HG03103 (cell line): ENCODE measurements at regions not wholly inside any gene's neighbourhood (a gene's known extent, or its start where the extent isn't known, plus 50 kb on each side); places are given as distances from the start of the nearest gene placed in this dataset.

ENCODE experiments used
- ATAC-seq: cut with Tn5 transposase; IDR thresholded peaks from one replicate; pipeline ENCODE4 v1.9.1; 2021; ENCODE audit warnings: low read depth; ENCODE audit not compliant: unreplicated experiment

DNA sequence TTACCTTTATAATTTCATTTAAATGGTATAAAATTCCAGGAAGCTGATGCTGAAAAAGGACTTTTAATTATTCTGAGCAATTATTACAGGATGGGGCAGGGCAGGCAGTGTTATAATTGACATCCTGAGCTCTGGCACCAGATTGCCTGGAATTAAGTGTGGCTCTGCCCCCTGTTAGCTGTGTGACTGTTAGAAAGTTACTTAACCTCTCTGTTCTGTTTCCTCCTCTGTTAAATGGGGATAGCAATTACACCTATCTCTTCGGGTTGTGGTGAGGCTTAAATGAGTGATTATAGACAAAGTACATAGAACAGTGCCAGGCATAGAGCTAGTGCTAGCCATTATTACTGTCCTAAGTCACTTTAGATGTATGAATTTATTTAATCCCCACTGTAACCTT lies 327.3 kb downstream of the SMAD2 start:
- no peak for ATAC-seq

DNA sequence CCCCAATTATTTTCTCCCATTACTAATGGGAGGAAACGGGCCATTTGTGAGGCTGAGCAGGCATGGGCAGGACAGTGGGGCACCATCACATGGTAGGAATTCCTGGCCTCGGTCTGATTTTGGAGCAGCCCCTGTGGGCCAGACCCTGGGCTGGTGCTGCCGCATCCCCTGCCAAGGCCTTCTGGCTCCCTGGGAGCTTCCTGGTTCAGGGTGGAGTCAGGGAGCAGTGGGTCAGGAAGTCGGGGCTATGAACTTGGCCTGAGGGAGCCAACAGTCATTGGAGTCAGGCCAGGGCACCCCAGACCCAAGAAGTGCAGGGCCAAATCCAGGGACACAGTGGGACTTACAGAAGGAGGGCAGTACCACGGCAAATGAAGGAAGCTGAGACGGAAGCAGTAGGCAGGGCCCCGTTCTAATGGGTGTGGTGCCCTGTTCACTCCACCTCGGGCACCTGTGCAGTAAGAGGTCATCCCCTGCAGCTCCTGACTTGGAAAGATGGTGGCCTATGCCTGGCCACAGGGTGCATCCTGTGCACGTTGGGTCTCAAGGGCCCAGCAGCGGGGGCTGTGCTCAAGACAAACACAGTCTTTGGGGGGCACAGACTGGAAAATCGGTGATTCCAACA lies 328.1 kb downstream of the SMAD2 start:
- ATAC-seq: no peak

DNA sequence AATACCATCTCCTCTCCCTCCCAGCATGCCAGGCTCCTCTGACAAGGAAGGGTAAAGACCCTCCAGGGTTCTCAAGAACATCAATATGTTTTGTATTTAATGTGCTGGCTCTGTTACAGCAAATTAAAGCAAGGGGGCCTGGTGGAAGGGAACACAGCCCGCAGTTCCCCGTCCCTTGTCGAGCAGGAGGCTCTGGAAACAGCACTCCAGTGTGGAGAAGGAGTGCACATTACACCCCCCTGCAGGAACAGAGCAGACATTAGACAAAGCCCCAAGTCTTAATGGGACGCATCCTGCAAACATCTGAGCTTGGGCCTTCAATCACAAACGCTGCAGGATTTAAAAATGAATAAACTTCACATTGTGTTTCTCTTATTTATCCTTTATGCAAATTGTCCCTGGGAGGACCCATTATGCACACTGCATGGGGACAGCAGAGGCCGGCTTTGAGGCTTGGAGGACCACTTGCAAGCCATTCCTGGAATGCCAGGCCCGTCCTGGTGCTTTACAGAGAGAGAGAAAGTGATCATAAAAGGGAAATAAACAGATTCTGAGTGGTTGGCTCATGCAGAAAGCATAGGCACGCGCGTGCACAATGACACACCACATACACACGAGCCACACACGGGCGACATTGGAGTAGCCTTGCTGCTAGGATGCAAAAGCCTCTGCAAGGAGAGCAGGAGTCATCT lies 328.7 kb downstream of the SMAD2 start:
- ATAC-seq: no peak

DNA sequence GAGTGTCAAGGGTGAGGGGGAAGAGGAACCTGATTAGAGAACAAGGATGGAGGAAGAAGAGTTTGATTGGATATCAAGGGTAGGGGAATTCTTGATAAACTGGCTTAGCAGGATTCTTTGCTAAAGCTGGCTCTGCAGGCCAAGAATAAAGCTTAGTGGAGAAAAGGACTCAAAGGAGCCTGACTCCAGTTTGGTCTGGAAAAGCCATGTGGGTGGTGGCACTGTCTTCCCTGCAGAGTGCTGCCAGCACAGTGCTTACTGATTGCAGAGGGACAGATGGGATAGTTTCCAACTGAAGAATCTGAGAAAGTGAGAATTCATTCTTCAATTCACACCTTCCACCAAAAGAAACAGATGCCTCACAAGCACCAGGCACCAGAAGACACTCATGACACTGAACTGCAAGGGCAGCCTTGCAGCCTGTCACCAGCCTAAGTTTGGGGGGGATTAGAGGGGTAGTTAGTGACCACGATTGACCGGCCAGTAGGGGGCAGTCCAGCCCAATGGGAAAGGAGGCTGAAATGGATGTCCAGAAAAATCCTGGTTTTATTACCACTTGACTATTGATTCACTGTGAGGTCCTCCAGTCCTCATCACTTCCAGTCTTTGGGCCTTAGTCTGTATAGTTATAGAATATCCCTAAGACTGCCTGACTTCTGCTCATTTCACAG lies 334.5 kb downstream of the SMAD2 start:
- no peak for ATAC-seq

DNA sequence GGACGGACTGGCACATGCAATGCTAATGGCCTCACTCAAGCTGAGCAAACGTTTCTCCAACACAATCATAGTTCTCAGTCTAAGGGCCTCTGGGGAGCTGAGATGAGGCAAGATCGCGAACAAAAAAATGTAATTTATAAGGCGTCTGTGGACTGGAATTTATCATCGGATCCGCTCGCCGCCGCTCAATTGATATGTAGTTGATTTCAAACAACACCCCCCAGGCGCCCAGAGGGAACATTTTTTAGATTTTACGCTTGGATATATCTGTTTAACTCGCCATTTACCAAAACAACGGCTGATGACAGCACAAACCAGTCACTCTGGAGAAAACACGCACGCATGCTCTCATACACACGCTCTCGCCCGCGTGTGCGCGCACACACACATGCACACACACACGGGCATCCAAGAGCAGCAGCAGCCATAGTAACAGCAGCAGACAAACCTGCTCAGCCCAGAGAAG lies 335.8 kb downstream of the SMAD2 start:
- ATAC-seq: no peak

DNA sequence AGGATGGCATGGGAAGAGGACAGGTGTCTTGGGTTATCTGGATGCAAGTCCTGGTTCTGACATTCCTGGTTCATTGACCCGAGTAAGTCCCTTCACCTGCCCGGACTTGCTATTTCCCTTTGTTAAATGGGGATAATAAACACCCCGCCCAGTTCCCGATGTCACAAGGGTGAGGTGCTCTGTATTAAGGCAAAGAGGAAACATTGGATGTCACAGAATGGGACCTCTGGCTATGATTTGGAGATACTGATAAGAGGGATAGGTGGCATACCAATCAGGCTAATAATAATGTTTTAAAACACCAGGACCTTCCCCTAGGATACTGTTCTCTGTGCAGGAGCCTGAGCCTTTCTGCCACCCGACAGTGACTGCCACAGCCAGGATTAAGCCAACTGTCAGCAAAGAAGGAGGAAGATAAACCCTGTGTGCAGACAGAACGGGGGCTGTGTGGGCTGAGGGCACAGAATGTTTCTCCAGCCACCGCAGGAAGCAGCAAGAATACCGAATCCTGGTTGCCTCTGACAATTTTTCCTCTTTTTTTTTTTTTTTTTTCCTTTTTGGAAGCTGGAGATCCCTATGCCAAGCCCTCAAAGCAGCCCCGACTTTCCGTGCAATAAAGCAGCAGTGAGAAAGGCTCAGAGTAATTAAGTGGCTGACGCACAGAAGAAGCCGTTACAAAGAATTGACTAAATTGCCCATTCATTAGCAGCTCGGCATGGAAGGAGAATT lies 336.6 kb downstream of the SMAD2 start:
- ATAC-seq: no peak

DNA sequence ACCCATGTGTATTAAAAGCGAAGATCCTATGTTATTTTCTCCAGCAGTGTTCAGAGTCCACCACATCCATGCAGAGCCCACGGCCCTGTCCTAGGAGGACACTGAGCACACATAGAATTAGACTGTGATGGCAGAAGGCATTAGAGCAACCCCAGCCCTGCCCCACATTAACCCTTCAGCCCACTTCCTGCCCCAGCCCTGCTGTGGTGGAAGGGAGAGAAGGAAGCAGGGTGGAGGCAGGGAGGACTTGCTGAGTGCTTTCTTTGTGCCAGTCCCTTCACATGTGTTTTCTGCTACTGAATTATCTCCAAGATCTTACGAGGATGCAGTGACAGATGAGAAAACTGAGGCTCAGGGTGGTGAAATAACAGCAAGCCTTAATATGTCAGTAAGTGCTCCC lies 339.0 kb downstream of the SMAD2 start:
- no peak for ATAC-seq

DNA sequence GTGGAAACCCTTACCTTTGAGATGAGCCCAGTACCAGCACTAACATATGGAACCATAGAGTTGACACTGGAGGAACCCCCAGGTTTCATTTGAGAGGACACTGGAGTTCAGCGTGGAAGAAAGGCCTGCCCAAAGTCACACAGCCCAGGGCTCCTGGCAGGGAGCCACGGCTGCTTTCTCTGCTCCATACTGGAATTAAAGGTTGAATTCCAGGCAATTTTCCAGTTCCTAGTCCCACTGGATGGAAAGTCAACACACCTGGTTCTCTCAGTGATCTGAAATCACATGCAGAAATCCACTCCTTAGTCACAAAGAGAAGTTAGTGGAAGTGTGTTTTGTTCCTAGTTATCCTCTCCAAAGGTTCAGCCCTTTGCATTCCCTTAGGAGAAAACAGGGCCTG lies 336.1 kb upstream of the SKOR2 start:
- no peak for ATAC-seq

DNA sequence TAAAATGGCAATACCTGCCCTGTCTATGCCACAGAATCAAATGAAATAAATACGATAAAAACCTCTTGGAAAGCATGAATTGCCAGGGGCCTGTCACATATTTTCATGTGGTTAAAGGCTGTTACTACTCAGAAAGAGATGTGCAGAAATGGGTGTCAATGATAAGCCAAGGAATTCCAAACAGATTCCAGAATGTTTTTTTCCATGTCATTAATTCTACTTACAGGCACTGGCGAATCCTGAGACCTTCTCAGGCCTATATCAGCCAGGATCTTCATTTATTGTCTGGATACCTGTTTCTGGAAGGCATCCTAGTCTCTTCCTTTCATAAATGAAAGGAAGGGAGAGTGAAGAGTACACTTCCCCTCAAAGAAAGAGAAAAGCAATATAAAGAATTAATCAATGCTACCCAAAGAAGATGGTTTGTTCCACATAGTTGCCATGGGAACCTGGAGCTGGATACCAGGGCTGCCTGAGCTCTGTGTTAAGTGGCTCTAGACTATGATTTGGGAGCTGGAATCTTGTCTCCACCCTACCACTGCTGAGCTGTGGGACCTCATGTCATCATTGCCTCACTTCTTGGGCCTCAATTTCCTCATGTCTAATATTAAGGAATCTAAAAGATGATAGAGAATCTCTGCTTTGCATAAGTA lies 335.1 kb upstream of the SKOR2 start:
- no peak for ATAC-seq

DNA sequence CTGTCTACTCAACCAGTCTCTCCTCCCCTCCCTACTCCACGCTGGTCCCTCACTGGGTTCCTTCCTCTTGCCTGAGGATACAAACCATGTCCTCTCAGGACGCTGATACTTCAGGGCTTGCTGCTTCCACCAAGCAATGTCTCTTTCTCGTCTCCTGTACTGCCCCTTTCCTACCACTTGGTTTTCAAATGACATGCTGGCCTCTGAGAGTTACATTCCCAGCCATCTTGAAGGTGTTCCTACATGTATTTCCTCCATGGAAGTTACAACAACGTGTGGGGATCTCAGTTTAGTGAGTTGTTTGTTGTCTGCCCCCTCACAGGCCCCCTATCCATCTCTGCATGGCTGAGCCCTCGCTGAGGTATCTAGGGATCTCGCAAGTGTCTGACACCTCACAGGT lies 334.5 kb upstream of the SKOR2 start:
- ATAC-seq: no peak

DNA sequence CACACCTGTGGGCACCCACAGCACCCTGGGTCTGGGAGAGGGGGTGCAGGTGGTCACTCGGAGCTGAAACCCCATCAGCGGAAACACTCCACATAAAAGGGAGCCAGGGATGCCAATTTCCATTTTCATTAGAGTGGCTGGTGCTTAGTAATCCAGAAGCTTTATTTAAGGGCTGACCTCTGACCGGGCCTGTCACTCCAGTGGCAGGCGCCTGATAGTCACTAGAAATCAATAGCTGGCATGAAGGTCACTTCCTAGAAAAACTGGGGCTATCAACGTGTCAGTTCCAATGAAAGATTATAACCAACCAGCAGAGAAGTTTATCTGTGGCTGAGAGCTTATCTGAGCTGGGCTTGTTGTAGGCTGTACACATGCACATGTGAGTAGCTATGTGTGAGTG lies 333.7 kb upstream of the SKOR2 start:
- ATAC-seq: no peak

DNA sequence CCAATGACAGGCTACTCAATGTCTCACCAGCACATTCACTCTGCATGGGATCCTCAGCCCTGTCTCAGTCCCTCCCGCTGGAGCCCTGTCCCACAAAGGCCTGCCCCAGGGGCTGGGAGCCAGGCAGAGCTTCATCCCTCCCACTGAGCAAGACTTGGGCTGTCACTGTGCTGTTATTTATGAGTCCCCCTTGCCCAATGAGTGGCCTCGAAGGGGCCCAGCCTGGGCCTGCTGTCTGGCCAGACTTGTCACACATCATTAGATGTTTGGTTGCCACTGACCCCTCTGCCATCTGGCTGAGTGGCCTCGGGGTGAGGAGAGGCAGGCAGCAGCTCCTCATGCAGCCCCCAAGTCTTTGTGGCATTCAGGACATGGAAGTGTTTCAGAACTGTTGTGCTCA lies 330.6 kb upstream of the SKOR2 start:
- ATAC-seq: no peak

DNA sequence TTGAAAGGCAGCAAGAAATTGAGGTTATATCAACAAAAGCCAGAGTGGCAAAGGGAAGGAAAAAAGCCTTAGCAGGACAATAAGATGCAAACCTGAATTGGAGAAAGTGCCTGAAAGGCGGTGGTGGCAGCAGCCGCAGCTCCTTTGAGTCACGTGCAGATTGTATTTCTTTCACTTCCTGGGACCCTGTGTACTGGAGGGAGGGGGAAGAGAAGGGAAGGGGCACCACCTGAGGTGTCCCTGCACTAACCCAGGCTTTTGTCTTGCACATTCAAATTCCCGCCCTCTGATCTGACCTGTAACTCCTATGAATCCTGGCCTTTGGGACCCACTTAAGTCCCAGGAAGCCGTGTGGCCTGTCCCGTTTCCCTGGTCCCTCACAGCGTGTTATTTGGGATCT lies 326.1 kb upstream of the SKOR2 start:
- ATAC-seq: no peak

DNA sequence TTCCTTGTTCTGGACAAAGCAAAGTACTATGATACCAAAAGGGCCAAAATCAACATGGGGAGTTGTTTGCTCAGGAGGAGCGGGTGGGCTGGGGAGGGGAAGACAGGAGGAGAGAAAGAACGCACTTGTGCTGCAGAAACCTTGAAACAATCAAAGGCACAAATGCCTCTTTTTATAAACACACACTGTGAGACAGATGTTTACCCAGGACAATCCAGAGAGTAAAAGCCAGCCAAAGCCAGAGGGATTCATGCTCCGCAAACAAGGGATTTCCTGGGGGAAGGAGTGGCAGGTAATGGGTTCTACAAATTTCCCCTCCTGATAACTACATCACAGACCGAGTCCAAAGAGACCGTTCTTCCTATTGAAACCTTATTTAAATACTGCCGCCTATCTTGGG lies 323.5 kb upstream of the SKOR2 start:
- ATAC-seq: no peak

DNA sequence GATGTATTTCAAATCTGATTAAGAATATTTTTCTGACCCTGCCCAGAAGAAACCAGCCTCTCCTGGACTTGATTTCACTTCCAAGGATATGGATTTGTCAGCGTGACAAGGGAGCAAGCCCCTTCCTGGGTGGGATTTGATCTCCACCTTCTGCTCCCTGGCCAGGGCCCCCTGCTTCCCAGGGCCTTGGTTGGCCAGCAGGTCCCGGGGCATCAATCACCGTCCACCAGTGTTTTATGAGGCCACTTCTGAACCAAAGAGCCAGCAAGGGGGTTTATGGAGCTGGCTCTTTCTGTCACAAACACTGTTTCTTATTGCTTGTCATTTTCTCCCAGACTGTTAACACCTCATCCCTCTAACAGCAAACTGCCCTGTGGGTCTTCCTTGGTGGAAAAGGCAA lies 320.5 kb upstream of the SKOR2 start:
- no peak for ATAC-seq

DNA sequence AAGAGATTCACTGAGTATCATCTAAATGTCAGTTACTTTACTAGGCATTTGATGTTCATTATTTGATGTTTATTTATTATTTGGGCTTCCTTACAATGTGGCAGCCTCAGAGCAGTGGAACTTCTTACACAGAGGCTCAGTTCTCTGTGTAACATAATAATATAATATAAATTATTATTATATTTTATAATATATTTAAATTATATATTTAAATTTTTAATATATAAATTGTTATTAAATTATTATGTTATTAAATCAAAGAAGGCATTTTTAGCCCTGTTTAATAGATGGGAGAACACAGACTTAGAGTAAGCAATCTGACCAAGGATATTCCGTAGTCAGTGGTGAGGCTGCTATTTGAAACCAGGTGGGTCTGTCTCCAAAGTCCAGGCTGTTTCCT lies 315.3 kb upstream of the SKOR2 start:
- ATAC-seq: no peak

DNA sequence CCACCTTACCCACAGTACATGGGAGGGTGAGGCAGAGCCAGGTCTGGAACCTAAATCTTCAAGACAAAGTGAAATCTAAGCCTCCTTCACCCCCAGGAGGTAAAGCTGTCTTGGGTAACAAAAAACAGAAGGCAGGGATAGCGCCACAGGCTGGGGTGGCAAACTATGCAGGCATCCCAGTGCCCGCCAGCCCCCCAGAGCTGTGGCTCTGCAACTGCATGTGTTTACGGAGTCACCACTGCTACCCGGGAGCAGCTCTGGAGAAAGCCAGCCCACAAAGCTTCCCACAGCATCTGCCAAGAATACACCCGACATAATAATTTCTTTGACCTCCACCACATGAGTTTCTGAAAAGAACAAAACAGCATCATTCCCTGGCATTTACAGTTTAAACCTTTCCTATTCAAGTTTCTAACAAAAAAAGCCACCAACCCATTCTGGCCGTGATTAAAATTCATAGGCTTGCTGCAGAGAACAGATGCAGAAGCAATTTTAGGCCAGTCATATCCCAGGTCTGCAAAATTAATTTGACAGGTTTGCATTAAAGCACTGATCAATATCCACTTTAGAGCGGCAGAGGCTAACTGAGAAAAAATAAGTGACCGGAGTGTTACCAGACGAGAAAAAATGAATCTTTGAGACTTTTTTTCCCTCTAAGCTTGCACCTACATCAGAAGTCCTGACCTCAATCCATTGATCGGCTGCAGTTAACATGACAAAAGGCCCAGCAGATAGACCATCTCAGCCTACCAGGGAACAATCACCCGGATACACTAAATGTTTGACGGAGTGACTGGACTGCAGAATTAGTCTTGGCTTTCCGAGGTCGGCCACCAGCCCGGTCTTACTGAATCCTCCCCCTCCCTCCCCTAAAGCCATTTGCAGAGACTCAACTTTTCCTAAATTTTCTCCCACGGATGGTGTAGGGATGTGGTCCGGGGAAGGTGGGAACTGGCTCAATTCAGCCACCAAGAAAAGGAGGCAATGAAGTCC lies 309.6 kb upstream of the SKOR2 start:
- no peak for ATAC-seq

DNA sequence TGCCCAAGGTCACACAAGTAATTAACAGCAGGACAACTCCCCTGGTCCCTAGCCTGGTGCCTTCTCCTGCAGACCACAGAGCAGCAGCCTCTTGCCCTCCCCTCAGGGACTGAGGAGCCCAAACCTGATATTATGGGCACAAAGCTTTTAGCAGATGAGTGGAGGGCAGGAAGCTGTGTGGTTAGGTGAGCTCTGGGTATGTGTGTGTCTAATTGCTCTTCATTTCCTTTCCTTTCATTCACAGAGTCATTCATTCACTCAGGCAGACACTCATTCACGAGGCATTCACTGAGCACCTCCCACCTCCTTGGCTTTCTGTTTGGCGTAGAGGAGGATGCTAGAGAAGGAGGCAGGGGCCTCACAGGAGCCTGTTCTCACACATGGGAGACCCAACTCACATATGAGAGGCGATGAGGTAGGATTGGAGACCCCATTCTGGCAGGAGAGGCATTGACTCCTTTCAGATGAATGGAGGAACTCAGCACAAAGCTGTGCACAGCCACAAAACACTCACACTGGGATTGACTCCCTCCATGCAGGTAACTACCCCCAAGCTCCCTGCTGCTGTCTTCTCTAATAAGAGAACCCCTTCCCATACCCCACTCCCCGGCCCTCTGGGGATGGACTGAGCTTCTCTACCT lies 306.8 kb upstream of the SKOR2 start:
- no peak for ATAC-seq

DNA sequence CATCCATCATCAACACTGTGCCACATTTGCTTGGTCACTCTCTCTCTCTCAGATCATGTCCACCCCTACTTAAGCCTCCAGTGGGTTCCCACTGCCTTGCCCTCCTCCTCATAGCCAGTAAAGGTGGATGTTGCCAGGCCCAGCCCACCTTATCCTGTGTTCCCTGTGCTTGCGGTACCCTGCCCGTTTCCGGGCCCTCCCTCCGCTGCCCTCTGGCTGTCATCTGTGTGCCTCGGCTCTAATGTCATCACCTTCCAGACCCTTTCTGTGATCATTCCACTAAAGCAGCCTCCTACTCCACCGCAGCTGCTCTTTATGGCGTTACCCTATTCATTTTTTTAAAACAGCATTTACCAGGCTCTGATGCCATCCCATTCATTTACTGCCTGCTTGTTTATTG lies 305.7 kb upstream of the SKOR2 start:
- ATAC-seq: no peak
